ENCODE measurements at regions not wholly inside any gene's neighbourhood (a gene's known extent, or its start where the extent isn't known, plus 50 kb on each side); places are given as distances from the start of the nearest gene placed in this dataset.

GRCh38 chr10:10804061-10804460 lies 213.6 kb upstream of the CELF2 start:
- H3K9me3 Mint-ChIP-seq = no peaks in the 10 kb centered on the region
- H3K27me3 Mint-ChIP-seq = peaks cover 23% of the 10 kb centered on the region
- DNase-seq (ENCODE audit: low spot score in 2 of 2) = no peak
- H3K27ac Mint-ChIP-seq (ENCODE audit: low read depth) = no peak overlapping the region
- no peak for ATAC-seq (replicated peaks; ENCODE audit: extremely low read depth, poor library complexity, severe bottlenecking)
- H3K4me3 Mint-ChIP-seq = no peak overlapping the region
- H3K4me1 Mint-ChIP-seq = no peaks in the 10 kb centered on the region
- no peaks in the 10 kb centered on the region for H3K36me3 Mint-ChIP-seq (ENCODE audit: insufficient read depth)

- DNase-seq (ENCODE audit: low spot score in 2 of 2) = no peak
Measured at GRCh38 chr10:10804998-10805740, 212.5 kb upstream of the CELF2 start.

GRCh38 chr10:10807106-10807505 lies 210.6 kb upstream of the CELF2 start:
- no peaks in the 10 kb centered on the region for H3K9me3 Mint-ChIP-seq
- H3K4me1 Mint-ChIP-seq = no peaks in the 10 kb centered on the region
- H3K27me3 Mint-ChIP-seq = peaks cover 45% of the 10 kb centered on the region
- H3K4me3 Mint-ChIP-seq = no peak overlapping the region
- no peak overlapping the region for H3K27ac Mint-ChIP-seq (ENCODE audit: low read depth)
- DNase-seq (ENCODE audit: low spot score in 2 of 2) = no peak
- ATAC-seq (replicated peaks; ENCODE audit: extremely low read depth, poor library complexity, severe bottlenecking) = no peak
- no peaks in the 10 kb centered on the region for H3K36me3 Mint-ChIP-seq (ENCODE audit: insufficient read depth)

More at GRCh38 chr10:10804998-10805740, 212.5 kb upstream of the CELF2 start:
- Mint-ChIP-seq H3K27me3 (peaks cover 25% of the 10 kb centered on the region), H3K27ac (ENCODE audit: low read depth) (no peak overlapping the region), H3K4me1 (no peaks in the 10 kb centered on the region), H3K9me3 (no peaks in the 10 kb centered on the region), H3K4me3 (no peak overlapping the region), H3K36me3 (ENCODE audit: insufficient read depth) (no peaks in the 10 kb centered on the region)
- ATAC-seq (replicated peaks; ENCODE audit: extremely low read depth, poor library complexity, severe bottlenecking) = no peak

GRCh38 chr10:10811562-10811961 lies 206.1 kb upstream of the CELF2 start:
- Mint-ChIP-seq H3K4me1 (no peaks in the 10 kb centered on the region), H3K36me3 (ENCODE audit: insufficient read depth) (no peaks in the 10 kb centered on the region), H3K9me3 (no peaks in the 10 kb centered on the region), H3K4me3 (no peak overlapping the region), H3K27ac (ENCODE audit: low read depth) (no peak overlapping the region), H3K27me3 (peaks cover 52% of the 10 kb centered on the region)
- ATAC-seq (replicated peaks; ENCODE audit: extremely low read depth, poor library complexity, severe bottlenecking) (no peak), DNase-seq (ENCODE audit: low spot score in 2 of 2) (no peak)

- Mint-ChIP-seq H3K9me3 (peaks cover 5% of the 10 kb centered on the region), H3K4me1 (no peaks in the 10 kb centered on the region), H3K36me3 (ENCODE audit: insufficient read depth) (no peaks in the 10 kb centered on the region), H3K27me3 (peaks cover 43% of the 10 kb centered on the region), H3K27ac (ENCODE audit: low read depth) (no peak overlapping the region), H3K4me3 (no peak overlapping the region)
- ATAC-seq (replicated peaks; ENCODE audit: extremely low read depth, poor library complexity, severe bottlenecking) (no peak), DNase-seq (ENCODE audit: low spot score in 2 of 2) (no peak)
Measured at GRCh38 chr10:10813656-10814055, 204.0 kb upstream of the CELF2 start.

- ATAC-seq (replicated peaks; ENCODE audit: extremely low read depth, poor library complexity, severe bottlenecking) (no peak), DNase-seq (ENCODE audit: low spot score in 2 of 2) (no peak)
- peaks cover 5% of the 10 kb centered on the region for H3K9me3 Mint-ChIP-seq
Measured at GRCh38 chr10:10814069-10814468, 203.6 kb upstream of the CELF2 start.

GRCh38 chr10:10816447-10816846 lies 201.2 kb upstream of the CELF2 start:
- peaks cover 5% of the 10 kb centered on the region for H3K9me3 Mint-ChIP-seq
- no peaks in the 10 kb centered on the region for H3K4me1 Mint-ChIP-seq
- ATAC-seq (replicated peaks; ENCODE audit: extremely low read depth, poor library complexity, severe bottlenecking) (no peak), DNase-seq (ENCODE audit: low spot score in 2 of 2) (no peak)
- no peak overlapping the region for H3K27ac Mint-ChIP-seq (ENCODE audit: low read depth)
- H3K36me3 Mint-ChIP-seq (ENCODE audit: insufficient read depth) = no peaks in the 10 kb centered on the region
- H3K27me3 Mint-ChIP-seq = peaks cover 49% of the 10 kb centered on the region
- H3K4me3 Mint-ChIP-seq = no peak overlapping the region

More at GRCh38 chr10:10814069-10814468, 203.6 kb upstream of the CELF2 start:
- Mint-ChIP-seq H3K27ac (ENCODE audit: low read depth) (no peak overlapping the region), H3K27me3 (peaks cover 43% of the 10 kb centered on the region), H3K4me3 (no peak overlapping the region), H3K36me3 (ENCODE audit: insufficient read depth) (no peaks in the 10 kb centered on the region), H3K4me1 (no peaks in the 10 kb centered on the region)

- Mint-ChIP-seq H3K9me3 (peaks cover 5% of the 10 kb centered on the region), H3K27ac (ENCODE audit: low read depth) (no peak overlapping the region), H3K4me3 (no peak overlapping the region), H3K27me3 (peaks cover 50% of the 10 kb centered on the region), H3K4me1 (no peaks in the 10 kb centered on the region), H3K36me3 (ENCODE audit: insufficient read depth) (no peaks in the 10 kb centered on the region)
- DNase-seq (ENCODE audit: low spot score in 2 of 2) = no peak
- ATAC-seq (replicated peaks; ENCODE audit: extremely low read depth, poor library complexity, severe bottlenecking) = no peak
Measured at GRCh38 chr10:10817609-10818008, 200.1 kb upstream of the CELF2 start.

- Mint-ChIP-seq H3K36me3 (ENCODE audit: insufficient read depth) (no peaks in the 10 kb centered on the region), H3K4me1 (no peaks in the 10 kb centered on the region), H3K4me3 (no peak overlapping the region), H3K9me3 (peaks cover 5% of the 10 kb centered on the region), H3K27ac (ENCODE audit: low read depth) (no peak overlapping the region), H3K27me3 (peaks cover 50% of the 10 kb centered on the region)
- ATAC-seq (replicated peaks; ENCODE audit: extremely low read depth, poor library complexity, severe bottlenecking) = no peak
- DNase-seq (ENCODE audit: low spot score in 2 of 2) = no peak
Measured at GRCh38 chr10:10818082-10818481, 199.6 kb upstream of the CELF2 start.

- H3K9me3 Mint-ChIP-seq = peaks cover 5% of the 10 kb centered on the region
- DNase-seq (ENCODE audit: low spot score in 2 of 2) (no peak), ATAC-seq (replicated peaks; ENCODE audit: extremely low read depth, poor library complexity, severe bottlenecking) (no peak)
- H3K27ac Mint-ChIP-seq (ENCODE audit: low read depth) = no peak overlapping the region
- H3K4me1 Mint-ChIP-seq = no peaks in the 10 kb centered on the region
- no peaks in the 10 kb centered on the region for H3K36me3 Mint-ChIP-seq (ENCODE audit: insufficient read depth)
- peaks cover 52% of the 10 kb centered on the region for H3K27me3 Mint-ChIP-seq
- H3K4me3 Mint-ChIP-seq = no peak overlapping the region
Measured at GRCh38 chr10:10819206-10819856, 198.3 kb upstream of the CELF2 start.

GRCh38 chr10:10821926-10822325 lies 195.7 kb upstream of the CELF2 start:
- no peak for ATAC-seq (replicated peaks; ENCODE audit: extremely low read depth, poor library complexity, severe bottlenecking)
- Mint-ChIP-seq H3K27me3 (peaks cover 46% of the 10 kb centered on the region), H3K9me3 (peaks cover 5% of the 10 kb centered on the region), H3K36me3 (ENCODE audit: insufficient read depth) (no peaks in the 10 kb centered on the region), H3K27ac (ENCODE audit: low read depth) (no peak overlapping the region), H3K4me3 (no peak overlapping the region), H3K4me1 (no peaks in the 10 kb centered on the region)
- no peak for DNase-seq (ENCODE audit: low spot score in 2 of 2)

- Mint-ChIP-seq H3K4me3 (no peak overlapping the region), H3K27me3 (peaks cover 54% of the 10 kb centered on the region), H3K9me3 (no peaks in the 10 kb centered on the region), H3K27ac (ENCODE audit: low read depth) (no peak overlapping the region), H3K4me1 (no peaks in the 10 kb centered on the region), H3K36me3 (ENCODE audit: insufficient read depth) (no peaks in the 10 kb centered on the region)
- ATAC-seq (replicated peaks; ENCODE audit: extremely low read depth, poor library complexity, severe bottlenecking) = no peak
- DNase-seq (ENCODE audit: low spot score in 2 of 2) = no peak
Measured at GRCh38 chr10:10824591-10825148, 193.0 kb upstream of the CELF2 start.

- Mint-ChIP-seq H3K4me1 (no peaks in the 10 kb centered on the region), H3K27me3 (peaks cover 40% of the 10 kb centered on the region), H3K27ac (ENCODE audit: low read depth) (no peak overlapping the region), H3K9me3 (no peaks in the 10 kb centered on the region), H3K36me3 (ENCODE audit: insufficient read depth) (no peaks in the 10 kb centered on the region), H3K4me3 (no peak overlapping the region)
- no peak for ATAC-seq (replicated peaks; ENCODE audit: extremely low read depth, poor library complexity, severe bottlenecking)
- DNase-seq (ENCODE audit: low spot score in 2 of 2) = no peak
Measured at GRCh38 chr10:10826125-10826524, 191.5 kb upstream of the CELF2 start.
